ENCODE measurements at regions not wholly inside any gene's neighbourhood (a gene's known extent, or its start where the extent isn't known, plus 50 kb on each side); places are given as distances from the start of the nearest gene placed in this dataset.

DNA sequence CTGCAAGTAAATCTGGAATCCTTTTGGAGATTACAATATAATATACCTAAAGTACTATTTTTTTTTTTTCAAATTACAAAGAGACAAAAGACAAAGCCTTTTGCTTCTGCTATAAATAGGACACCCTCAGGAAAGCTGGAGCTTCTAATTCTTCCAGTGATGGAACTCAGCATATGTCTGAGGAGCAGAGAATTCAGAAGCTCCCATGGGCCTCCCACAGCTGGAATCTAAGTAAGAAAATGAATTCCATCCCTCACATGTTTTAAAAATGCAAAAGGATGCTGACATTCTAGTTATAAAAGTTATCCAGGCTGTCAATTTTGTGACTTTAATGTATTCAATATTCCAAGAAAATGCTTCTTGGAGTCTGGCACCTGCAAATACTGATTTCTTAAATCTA, 571.3 kb upstream of the LRRTM4 start:
- DNase-seq: no peak
- Histone ChIP-seq H3K79me2 (ENCODE audit: insufficient read depth, low read length) (no peaks in the 10 kb centered on the region), H3K9ac (ENCODE audit: low read depth, low read length) (no peak overlapping the region), H3K36me3 (ENCODE audit: insufficient read depth, low read length) (no peaks in the 10 kb centered on the region), H3K9me3 (ENCODE audit: insufficient read depth, low read length, severe bottlenecking) (no peaks in the 10 kb centered on the region), H3K27ac (ENCODE audit: low read length) (no peak overlapping the region), H3K4me2 (ENCODE audit: insufficient read depth, low read length) (no peak overlapping the region), H3K4me1 (ENCODE audit: insufficient read depth, low read length) (no peaks in the 10 kb centered on the region), H3K27me3 (ENCODE audit: insufficient read depth, low read length, poor library complexity) (no peaks in the 10 kb centered on the region), H4K20me1 (ENCODE audit: insufficient read depth, low read length) (no peaks in the 10 kb centered on the region), H3K4me3 (ENCODE audit: low read depth in 1 of 2, low read length in 2 of 2) (no peak overlapping the region), H2AFZ (ENCODE audit: low read depth, low read length) (no peak overlapping the region)
- no peak for ATAC-seq (ENCODE audit: insufficient read depth, low read depth)
- TF ChIP-seq EZH2 (IDR thresholded peaks at IDR 0.05; ENCODE audit: borderline replicate concordance, low read depth, low read length, severe bottlenecking): no peak
- TF ChIP-seq, protein P1, sequence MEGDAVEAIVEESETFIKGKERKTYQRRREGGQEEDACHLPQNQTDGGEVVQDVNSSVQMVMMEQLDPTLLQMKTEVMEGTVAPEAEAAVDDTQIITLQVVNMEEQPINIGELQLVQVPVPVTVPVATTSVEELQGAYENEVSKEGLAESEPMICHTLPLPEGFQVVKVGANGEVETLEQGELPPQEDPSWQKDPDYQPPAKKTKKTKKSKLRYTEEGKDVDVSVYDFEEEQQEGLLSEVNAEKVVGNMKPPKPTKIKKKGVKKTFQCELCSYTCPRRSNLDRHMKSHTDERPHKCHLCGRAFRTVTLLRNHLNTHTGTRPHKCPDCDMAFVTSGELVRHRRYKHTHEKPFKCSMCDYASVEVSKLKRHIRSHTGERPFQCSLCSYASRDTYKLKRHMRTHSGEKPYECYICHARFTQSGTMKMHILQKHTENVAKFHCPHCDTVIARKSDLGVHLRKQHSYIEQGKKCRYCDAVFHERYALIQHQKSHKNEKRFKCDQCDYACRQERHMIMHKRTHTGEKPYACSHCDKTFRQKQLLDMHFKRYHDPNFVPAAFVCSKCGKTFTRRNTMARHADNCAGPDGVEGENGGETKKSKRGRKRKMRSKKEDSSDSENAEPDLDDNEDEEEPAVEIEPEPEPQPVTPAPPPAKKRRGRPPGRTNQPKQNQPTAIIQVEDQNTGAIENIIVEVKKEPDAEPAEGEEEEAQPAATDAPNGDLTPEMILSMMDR (IDR thresholded peaks at IDR 0.05; ENCODE audit: borderline replicate concordance, extremely low read depth, low read length, poor library complexity, severe bottlenecking): no peak

- TF ChIP-seq, protein P1 (IDR thresholded peaks at IDR 0.05; ENCODE audit: borderline replicate concordance, extremely low read depth, low read length, poor library complexity, severe bottlenecking): no peak
- TF ChIP-seq EZH2 (IDR thresholded peaks at IDR 0.05; ENCODE audit: borderline replicate concordance, low read depth, low read length, severe bottlenecking): no peak
- no peak overlapping the region for H3K4me3 ChIP-seq (ENCODE audit: low read depth in 1 of 2, low read length in 2 of 2)
These were observed 587.1 kb upstream of the LRRTM4 start for GRCh38 chr2:78109272-78109671.

DNA sequence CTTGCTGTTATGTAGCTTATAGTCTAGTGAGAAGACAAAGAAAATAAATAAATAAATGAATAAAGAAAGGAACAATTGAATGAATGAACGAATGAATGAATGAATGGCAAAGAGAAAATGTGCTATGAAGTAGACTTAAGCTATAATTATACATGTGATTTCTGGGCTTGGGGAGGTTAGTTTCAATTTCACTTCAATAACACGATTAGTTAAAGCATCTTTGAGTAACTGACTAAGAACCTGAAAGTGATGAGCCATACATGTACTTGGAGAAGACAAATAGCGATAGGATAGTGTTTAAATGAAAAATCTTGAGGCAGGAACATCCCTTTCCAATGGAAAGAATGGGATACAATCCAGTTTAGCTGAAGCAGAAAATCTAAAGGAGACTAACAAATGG, 593.1 kb upstream of the LRRTM4 start:
- no peaks in the 10 kb centered on the region for H3K9me3 ChIP-seq (ENCODE audit: insufficient read depth, low read length, severe bottlenecking)
- H3K4me2 ChIP-seq (ENCODE audit: insufficient read depth, low read length): no peak overlapping the region
- ATAC-seq (ENCODE audit: insufficient read depth, low read depth) (no peak), DNase-seq (no peak)
- H3K4me1 ChIP-seq (ENCODE audit: insufficient read depth, low read length): no peaks in the 10 kb centered on the region
- no peak overlapping the region for H3K9ac ChIP-seq (ENCODE audit: low read depth, low read length)
- H3K27me3 ChIP-seq (ENCODE audit: insufficient read depth, low read length, poor library complexity): no peaks in the 10 kb centered on the region
- no peak overlapping the region for H3K27ac ChIP-seq (ENCODE audit: low read length)
- no peaks in the 10 kb centered on the region for H4K20me1 ChIP-seq (ENCODE audit: insufficient read depth, low read length)
- no peak for TF ChIP-seq EZH2 (IDR thresholded peaks at IDR 0.05; ENCODE audit: borderline replicate concordance, low read depth, low read length, severe bottlenecking)
- TF ChIP-seq, protein P1 (IDR thresholded peaks at IDR 0.05; ENCODE audit: borderline replicate concordance, extremely low read depth, low read length, poor library complexity, severe bottlenecking): no peak
- no peak overlapping the region for H3K4me3 ChIP-seq (ENCODE audit: low read depth in 1 of 2, low read length in 2 of 2)
- no peaks in the 10 kb centered on the region for H3K36me3 ChIP-seq (ENCODE audit: insufficient read depth, low read length)
- H2AFZ ChIP-seq (ENCODE audit: low read depth, low read length): no peak overlapping the region
- H3K79me2 ChIP-seq (ENCODE audit: insufficient read depth, low read length): no peaks in the 10 kb centered on the region

More at GRCh38 chr2:78109272-78109671, 587.1 kb upstream of the LRRTM4 start:
- H3K27ac ChIP-seq (ENCODE audit: low read length): no peak overlapping the region
- no peaks in the 10 kb centered on the region for H4K20me1 ChIP-seq (ENCODE audit: insufficient read depth, low read length)
- H3K9ac ChIP-seq (ENCODE audit: low read depth, low read length): no peak overlapping the region
- no peaks in the 10 kb centered on the region for H3K4me1 ChIP-seq (ENCODE audit: insufficient read depth, low read length)
- H3K27me3 ChIP-seq (ENCODE audit: insufficient read depth, low read length, poor library complexity): no peaks in the 10 kb centered on the region
- H3K36me3 ChIP-seq (ENCODE audit: insufficient read depth, low read length): no peaks in the 10 kb centered on the region
- no peak overlapping the region for H3K4me2 ChIP-seq (ENCODE audit: insufficient read depth, low read length)
- H2AFZ ChIP-seq (ENCODE audit: low read depth, low read length): no peak overlapping the region
- no peak for DNase-seq
- H3K79me2 ChIP-seq (ENCODE audit: insufficient read depth, low read length): no peaks in the 10 kb centered on the region
- ATAC-seq (ENCODE audit: insufficient read depth, low read depth): no peak
- H3K9me3 ChIP-seq (ENCODE audit: insufficient read depth, low read length, severe bottlenecking): peaks cover 15% of the 10 kb centered on the region

GRCh38 chr2:78118037-78118436, 595.9 kb upstream of the LRRTM4 start:
- ATAC-seq (ENCODE audit: insufficient read depth, low read depth) (no peak), DNase-seq (no peak)
- Histone ChIP-seq H3K27ac (ENCODE audit: low read length) (no peak overlapping the region), H3K4me3 (ENCODE audit: low read depth in 1 of 2, low read length in 2 of 2) (no peak overlapping the region), H3K36me3 (ENCODE audit: insufficient read depth, low read length) (no peaks in the 10 kb centered on the region), H3K9ac (ENCODE audit: low read depth, low read length) (no peak overlapping the region), H3K9me3 (ENCODE audit: insufficient read depth, low read length, severe bottlenecking) (no peaks in the 10 kb centered on the region), H3K27me3 (ENCODE audit: insufficient read depth, low read length, poor library complexity) (no peaks in the 10 kb centered on the region), H3K4me1 (ENCODE audit: insufficient read depth, low read length) (no peaks in the 10 kb centered on the region), H2AFZ (ENCODE audit: low read depth, low read length) (no peak overlapping the region), H4K20me1 (ENCODE audit: insufficient read depth, low read length) (no peaks in the 10 kb centered on the region), H3K4me2 (ENCODE audit: insufficient read depth, low read length) (no peak overlapping the region), H3K79me2 (ENCODE audit: insufficient read depth, low read length) (no peaks in the 10 kb centered on the region)
- TF ChIP-seq, protein P1 (IDR thresholded peaks at IDR 0.05; ENCODE audit: borderline replicate concordance, extremely low read depth, low read length, poor library complexity, severe bottlenecking): no peak
- no peak for TF ChIP-seq EZH2 (IDR thresholded peaks at IDR 0.05; ENCODE audit: borderline replicate concordance, low read depth, low read length, severe bottlenecking)

Data from DND-41 (cell line).